SU-DHL-6 (cell line): ENCODE measurements at regions not wholly inside any gene's neighbourhood (a gene's known extent, or its start where the extent isn't known, plus 50 kb on each side); places are given as distances from the start of the nearest gene placed in this dataset.

Source experiments
- H2AFZ ChIP-seq: fragments of 200-600 bp; sonication (generic); 2 replicates; pipeline ENCODE4 v1.6.1; 2014; ENCODE audit warnings: low read depth, mild to moderate bottlenecking, moderate library complexity, mixed read lengths, antibody characterized with exemption, low read length; ENCODE audit not compliant: severe bottlenecking
- H3F3A ChIP-seq: fragments of 200-600 bp; shearing (Covaris generic); 2 replicates; pipeline ENCODE4 v1.6.0; 2016; ENCODE audit warnings: antibody characterized with exemption, mild to moderate bottlenecking; ENCODE audit not compliant: insufficient read depth
- H3K27ac ChIP-seq: fragments of 200-600 bp; sonication (generic); 2 replicates; pipeline ENCODE4 v1.5.1; 2016; ENCODE audit warnings: low read depth, mild to moderate bottlenecking, low read length, moderate library complexity, mixed read lengths
- H3K27me3 ChIP-seq: fragments of 200-600 bp; sonication (generic), shearing (Covaris generic); 2 replicates; pipeline ENCODE4 v1.6.0; 2014; ENCODE audit warnings: mild to moderate bottlenecking, low read length
- H3K36me3 ChIP-seq: fragments of 200-600 bp; sonication (generic); 2 replicates; pipeline ENCODE4 v1.6.1; 2014; ENCODE audit warnings: mild to moderate bottlenecking, low read length, mixed read lengths
- H3K4me2 ChIP-seq: fragments of 300-600, 200-600 bp; shearing (Covaris generic), sonication (generic); 2 replicates; pipeline ENCODE4 v1.6.0; 2014; ENCODE audit warnings: low read length, low read depth, mild to moderate bottlenecking; ENCODE audit not compliant: poor library complexity, severe bottlenecking
- H3K4me3 ChIP-seq: fragments of 200-600 bp; sonication (generic); 2 replicates; pipeline ENCODE4 v1.5.1; 2014; ENCODE audit warnings: antibody characterized with exemption, low read length, mild to moderate bottlenecking, mixed read lengths; ENCODE audit not compliant: insufficient read depth, poor library complexity, severe bottlenecking
- H3K79me2 ChIP-seq: fragments of 200-600 bp; sonication (generic); 2 replicates; pipeline ENCODE4 v1.6.1; 2014; ENCODE audit warnings: mild to moderate bottlenecking, low read length, moderate library complexity; ENCODE audit not compliant: insufficient read depth
- H3K9ac ChIP-seq: fragments of 200-600 bp; sonication (generic); 2 replicates; pipeline ENCODE4 v1.7.0; 2014; ENCODE audit warnings: mild to moderate bottlenecking, low read length
- H3K9me2 ChIP-seq: fragments of 200-600 bp; sonication (generic); replicated peaks from 2 replicates; pipeline ENCODE4 v1.6.1; 2014; ENCODE audit warnings: low read length; ENCODE audit not compliant: insufficient read depth
- H3K9me3 ChIP-seq: fragments of 200-600 bp; sonication (generic); 2 replicates; pipeline ENCODE4 v1.6.1; 2014; ENCODE audit warnings: low read length, mixed read lengths; ENCODE audit not compliant: insufficient read depth
- H4K20me1 ChIP-seq: fragments of 200-600 bp; sonication (generic); 2 replicates; pipeline ENCODE4 v1.6.1; 2014; ENCODE audit warnings: low read depth, mild to moderate bottlenecking, antibody characterized with exemption, low read length, moderate library complexity, mixed read lengths
- CTCF ChIP-seq: fragments of 200-600 bp; sonication (generic); IDR thresholded peaks from one replicate; pipeline ENCODE4 v1.5.1; 2017; ENCODE audit warnings: antibody characterized with exemption, mild to moderate bottlenecking, low read length, moderate library complexity; ENCODE audit not compliant: insufficient read depth, poor library complexity, severe bottlenecking
- EZH2phosphoT487 ChIP-seq: fragments of 200-600 bp; sonication (generic), shearing (Covaris generic); conservative IDR thresholded peaks from 2 replicates; pipeline ENCODE4 v1.6.1; 2018; ENCODE audit warnings: mild to moderate bottlenecking, antibody characterized with exemption, low read length, moderate library complexity, mixed read lengths

GRCh38 chr9:106615118-106615889 is 247.7 kb upstream of the ZNF462 start:
- Histone ChIP-seq H3F3A (no peaks in the 10 kb centered on the region), H3K4me3 (no peak overlapping the region), H3K36me3 (no peaks in the 10 kb centered on the region), H3K4me2 (no peak overlapping the region), H4K20me1 (no peaks in the 10 kb centered on the region), H3K27ac (no peak overlapping the region), H3K9me3 (no peaks in the 10 kb centered on the region), H3K27me3 (no peaks in the 10 kb centered on the region), H3K9ac (no peak overlapping the region), H2AFZ (no peak overlapping the region), H3K79me2 (no peaks in the 10 kb centered on the region), H3K9me2 (no peaks in the 10 kb centered on the region)
- TF ChIP-seq EZH2phosphoT487 (no peak), CTCF (no peak)

GRCh38 chr9:106616026-106616425 is 246.9 kb upstream of the ZNF462 start:
- H4K20me1 ChIP-seq, result no peaks in the 10 kb centered on the region
- H3K79me2 ChIP-seq, result no peaks in the 10 kb centered on the region
- no peaks in the 10 kb centered on the region for H3K36me3 ChIP-seq
- H3K9ac ChIP-seq, result no peak overlapping the region
- no peak overlapping the region for H2AFZ ChIP-seq
- TF ChIP-seq CTCF, result no peak
- TF ChIP-seq EZH2phosphoT487, result no peak
- no peak overlapping the region for H3K27ac ChIP-seq
- H3K9me2 ChIP-seq, result no peaks in the 10 kb centered on the region
- no peak overlapping the region for H3K4me3 ChIP-seq
- no peaks in the 10 kb centered on the region for H3K27me3 ChIP-seq
- H3F3A ChIP-seq, result no peaks in the 10 kb centered on the region
- no peak overlapping the region for H3K4me2 ChIP-seq
- no peaks in the 10 kb centered on the region for H3K9me3 ChIP-seq

- Histone ChIP-seq H2AFZ (no peak overlapping the region), H3K27me3 (no peaks in the 10 kb centered on the region), H3F3A (no peaks in the 10 kb centered on the region), H4K20me1 (no peaks in the 10 kb centered on the region), H3K4me2 (no peak overlapping the region), H3K27ac (no peak overlapping the region), H3K9ac (no peak overlapping the region), H3K9me3 (no peaks in the 10 kb centered on the region), H3K9me2 (no peaks in the 10 kb centered on the region), H3K4me3 (no peak overlapping the region), H3K36me3 (no peaks in the 10 kb centered on the region), H3K79me2 (no peaks in the 10 kb centered on the region)
- TF ChIP-seq EZH2phosphoT487, result no peak
- TF ChIP-seq CTCF, result no peak
These were observed 246.1 kb upstream of the ZNF462 start for GRCh38 chr9:106616851-106617345.
